ENCODE measurements at regions not wholly inside any gene's neighbourhood (a gene's known extent, or its start where the extent isn't known, plus 50 kb on each side); places are given as distances from the start of the nearest gene placed in this dataset.

DNA sequence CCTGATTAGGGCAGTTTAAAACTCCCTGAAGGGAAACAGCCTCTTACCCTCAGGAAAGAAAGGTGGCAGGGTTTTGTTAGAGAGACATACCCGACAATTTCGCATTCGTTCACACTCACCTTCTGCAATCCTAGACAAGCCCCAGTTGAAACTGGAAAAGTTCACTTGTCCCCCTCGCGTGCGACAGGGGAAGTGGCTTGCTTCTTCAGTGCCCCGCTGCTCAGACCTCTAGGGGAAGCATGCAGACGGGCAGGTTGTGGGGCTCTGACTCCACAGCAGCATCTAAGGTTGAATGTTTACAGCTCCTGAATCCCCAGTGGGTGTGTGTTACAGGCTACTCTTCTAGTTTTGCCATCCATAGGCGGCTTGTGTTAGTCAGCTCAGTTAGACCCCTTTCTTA is 575.7 kb upstream of the ACO1 start:
- Mint-ChIP-seq H3K27ac (no peak overlapping the region), H3K27me3 (ENCODE audit: low read depth) (peaks cover 5% of the 10 kb centered on the region; the same call in 1 of the 2 replicates), H3K4me1 (peaks cover 0 to 2% of the 10 kb centered on the region in 2 experiments; a peak in 2 of 4 replicates), H3K9me3 (peaks cover 0 to 2% of the 10 kb centered on the region in 2 experiments; a peak in 4 of 5 replicates), H3K4me3 (no peak overlapping the region), H3K36me3 (ENCODE audit: insufficient read depth in 1 of 3, low read depth in 3 of 3) (0 out of 7 replicates have a peak, but pooled peaks cover 0 to 4% (median 0%) of the 10 kb centered on the region in 3 experiments)
- TF ChIP-seq, protein P1, sequence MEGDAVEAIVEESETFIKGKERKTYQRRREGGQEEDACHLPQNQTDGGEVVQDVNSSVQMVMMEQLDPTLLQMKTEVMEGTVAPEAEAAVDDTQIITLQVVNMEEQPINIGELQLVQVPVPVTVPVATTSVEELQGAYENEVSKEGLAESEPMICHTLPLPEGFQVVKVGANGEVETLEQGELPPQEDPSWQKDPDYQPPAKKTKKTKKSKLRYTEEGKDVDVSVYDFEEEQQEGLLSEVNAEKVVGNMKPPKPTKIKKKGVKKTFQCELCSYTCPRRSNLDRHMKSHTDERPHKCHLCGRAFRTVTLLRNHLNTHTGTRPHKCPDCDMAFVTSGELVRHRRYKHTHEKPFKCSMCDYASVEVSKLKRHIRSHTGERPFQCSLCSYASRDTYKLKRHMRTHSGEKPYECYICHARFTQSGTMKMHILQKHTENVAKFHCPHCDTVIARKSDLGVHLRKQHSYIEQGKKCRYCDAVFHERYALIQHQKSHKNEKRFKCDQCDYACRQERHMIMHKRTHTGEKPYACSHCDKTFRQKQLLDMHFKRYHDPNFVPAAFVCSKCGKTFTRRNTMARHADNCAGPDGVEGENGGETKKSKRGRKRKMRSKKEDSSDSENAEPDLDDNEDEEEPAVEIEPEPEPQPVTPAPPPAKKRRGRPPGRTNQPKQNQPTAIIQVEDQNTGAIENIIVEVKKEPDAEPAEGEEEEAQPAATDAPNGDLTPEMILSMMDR (conservative IDR thresholded peaks at IDR 0.05), result no peak
- no peaks in the 10 kb centered on the region for H3K27me3 ChIP-seq (ENCODE audit: insufficient read depth, low read length)
- no peaks in the 10 kb centered on the region for H3K79me1 ChIP-seq (ENCODE audit: insufficient read depth, low read depth, low read length, poor library complexity, severe bottlenecking)
- H2AFZ ChIP-seq (ENCODE audit: low read length), result no peak overlapping the region
- no peak overlapping the region for H4K8ac ChIP-seq (replicated peaks; ENCODE audit: insufficient read length, low read depth, low read length)
- H3K4ac ChIP-seq (ENCODE audit: low read depth, low read length), result no peak overlapping the region
- no peak overlapping the region for H3K9ac ChIP-seq (ENCODE audit: extremely low read depth, insufficient read length, low read length)
- H2AK5ac ChIP-seq (ENCODE audit: insufficient read length, low read length), result no peak overlapping the region
- no peak overlapping the region for H3K14ac ChIP-seq (ENCODE audit: insufficient read depth, low read length)
- no peak overlapping the region for H3K23ac ChIP-seq (ENCODE audit: insufficient read length, low read depth, low read length)
- H4K91ac ChIP-seq (ENCODE audit: insufficient read length, low read depth, low read length), result no peak overlapping the region
- no peaks in the 10 kb centered on the region for H3K23me2 ChIP-seq (ENCODE audit: insufficient read length, low read depth, low read length, poor library complexity, severe bottlenecking)
- no CpG with 5 or more reads among the region's 9 CpGs for WGBS (ENCODE audit: extremely low coverage, insufficient read length, low lambda C conversion rate)
- H3K4me2 ChIP-seq (ENCODE audit: insufficient read depth, insufficient read length, low read length), result no peak overlapping the region
- no peak for DNase-seq
- no peak overlapping the region for H2BK5ac ChIP-seq (ENCODE audit: insufficient read length, low read length)
- H3K9me3 ChIP-seq (ENCODE audit: control insufficient read depth, low read depth, low read length), result no peaks in the 10 kb centered on the region
- no peaks in the 10 kb centered on the region for H4K20me1 ChIP-seq (ENCODE audit: control insufficient read depth, insufficient read depth, insufficient read length)
- H3K56ac ChIP-seq (ENCODE audit: insufficient read length, low read depth, low read length), result no peak overlapping the region
- H2BK15ac ChIP-seq (ENCODE audit: low read depth, low read length), result no peak overlapping the region
- H3K79me2 ChIP-seq (ENCODE audit: insufficient read depth, low read length), result no peaks in the 10 kb centered on the region
- no peak overlapping the region for H3K27ac ChIP-seq (ENCODE audit: insufficient read length, low read depth, low read length)
- H3T11ph ChIP-seq (ENCODE audit: low read length), result no peak overlapping the region
- no peak overlapping the region for H2BK20ac ChIP-seq (ENCODE audit: low read depth, low read length, poor library complexity, severe bottlenecking)
- no peak overlapping the region for H2BK12ac ChIP-seq (ENCODE audit: insufficient read length, low read depth, low read length)
- H3K18ac ChIP-seq (ENCODE audit: insufficient read length, low read depth, low read length), result no peak overlapping the region
- no peaks in the 10 kb centered on the region for H3K4me1 ChIP-seq (ENCODE audit: insufficient read depth, low read length)
- no peak overlapping the region for H4K5ac ChIP-seq (ENCODE audit: insufficient read length, low read depth, low read length)
- H2BK120ac ChIP-seq (ENCODE audit: low read depth, low read length, poor library complexity, severe bottlenecking), result no peak overlapping the region

Data from H9 (cell line).